ENCODE measurements at regions not wholly inside any gene's neighbourhood (a gene's known extent, or its start where the extent isn't known, plus 50 kb on each side); places are given as distances from the start of the nearest gene placed in this dataset.

DNA sequence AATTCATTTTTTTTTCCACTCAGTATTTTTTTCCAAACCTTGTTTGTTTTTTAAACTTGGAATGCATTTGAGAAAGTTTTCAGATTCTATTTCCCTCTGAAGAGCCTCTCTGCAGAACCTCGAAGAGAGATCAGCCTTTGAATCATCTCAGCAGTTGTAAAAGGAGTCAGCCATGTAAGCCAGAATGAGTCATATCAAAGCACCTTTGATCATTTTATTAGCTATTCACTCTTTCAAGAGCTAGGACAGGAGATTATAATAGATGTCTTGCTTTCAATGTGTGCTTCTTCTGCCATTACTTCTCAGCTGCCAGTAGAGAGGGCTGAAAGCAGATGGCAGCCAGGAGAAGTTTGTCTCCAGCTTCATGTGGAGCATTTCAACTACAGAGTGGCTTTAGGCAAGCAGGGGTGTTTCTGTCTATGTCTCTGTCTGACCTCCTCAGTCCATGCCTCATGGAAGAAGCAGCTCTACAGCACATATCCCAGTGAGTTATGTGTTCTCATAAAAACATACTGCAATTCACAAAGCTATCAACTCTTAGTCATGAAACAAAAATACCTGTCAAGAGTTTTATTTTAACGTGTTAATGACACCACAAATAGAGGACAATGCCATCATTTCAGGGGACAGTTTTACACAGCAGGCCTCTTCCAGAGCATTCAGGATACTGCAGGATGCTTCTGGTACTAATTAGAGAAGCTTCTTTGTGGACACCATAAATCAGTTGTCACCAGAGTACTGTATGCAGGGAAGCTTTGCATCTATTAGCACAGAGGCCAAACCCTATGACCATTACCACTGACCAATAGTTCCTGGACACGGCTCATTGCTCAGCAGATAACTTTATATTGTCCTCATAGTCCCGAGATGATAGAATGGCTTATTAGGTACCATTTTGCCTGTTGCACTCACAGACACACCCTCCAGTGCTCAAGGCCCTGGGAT, 94.3 kb downstream of the NHLRC3 start:
- TF ChIP-seq SUZ12 (IDR thresholded peaks at IDR 0.05; ENCODE audit: extremely low read depth, insufficient read depth, insufficient read length) (no peak), ZNF274 (IDR thresholded peaks at IDR 0.05; ENCODE audit: low read depth, low read length) (no peak), YY1 (IDR thresholded peaks at IDR 0.05; ENCODE audit: insufficient read depth, insufficient read length) (no peak)
